Eye (tissue), 1 donor: ENCODE measurements at regions not wholly inside any gene's neighbourhood (a gene's known extent, or its start where the extent isn't known, plus 50 kb on each side); places are given as distances from the start of the nearest gene placed in this dataset.

ENCODE experiments used
- DNase-seq: peaks from one replicate; pipeline ENCODE4 v3.0.0-alpha.2; 2015

DNA sequence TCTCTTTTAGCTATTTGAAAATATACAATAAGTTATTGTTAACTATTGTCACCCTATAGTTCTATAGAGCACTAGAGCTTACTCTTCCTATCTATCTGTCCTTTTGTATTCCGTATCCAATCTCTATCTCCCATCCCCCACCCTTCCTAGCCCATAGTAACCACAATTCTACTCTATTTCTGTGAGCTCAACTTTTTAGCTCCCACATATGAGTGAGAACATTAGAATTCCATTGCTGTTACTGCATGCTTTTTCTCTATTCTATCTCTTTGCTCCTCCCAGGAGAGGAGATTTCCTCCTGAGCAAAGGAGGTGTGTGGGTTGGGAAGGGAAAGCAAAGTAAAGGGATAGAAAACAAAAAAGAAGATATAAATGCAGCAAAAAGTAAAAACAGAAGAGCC, 105.6 kb upstream of the SLC4A7 start:
- no peak for DNase-seq

DNA sequence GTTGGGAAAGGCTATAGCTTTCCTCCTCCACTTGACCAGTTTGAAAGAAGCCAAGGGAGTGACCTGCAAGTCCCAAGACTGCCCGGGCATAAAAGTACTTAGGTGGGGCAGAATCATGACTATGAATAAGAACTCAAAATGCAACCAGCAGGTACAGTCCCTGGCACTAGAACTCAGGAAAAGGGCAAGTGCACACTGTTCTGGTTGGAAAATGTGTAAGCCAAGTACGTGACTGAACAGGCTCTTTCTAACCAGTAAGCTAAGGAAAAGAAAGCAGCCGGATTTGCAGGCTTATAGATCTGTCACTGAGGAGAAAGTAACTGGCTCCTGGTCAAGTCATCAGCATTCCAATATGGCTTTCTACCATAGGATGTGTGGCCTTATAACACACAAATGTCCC, 101.2 kb upstream of the SLC4A7 start:
- no peak for DNase-seq

GRCh38 chr3:27584874-27585273, 100.7 kb upstream of the SLC4A7 start:
- no peak for DNase-seq

GRCh38 chr3:27581852-27582251, 97.7 kb upstream of the SLC4A7 start:
- no peak for DNase-seq

- DNase-seq = no peak
Observed at GRCh38 chr3:27578032-27578431, 93.8 kb upstream of the SLC4A7 start.

DNA sequence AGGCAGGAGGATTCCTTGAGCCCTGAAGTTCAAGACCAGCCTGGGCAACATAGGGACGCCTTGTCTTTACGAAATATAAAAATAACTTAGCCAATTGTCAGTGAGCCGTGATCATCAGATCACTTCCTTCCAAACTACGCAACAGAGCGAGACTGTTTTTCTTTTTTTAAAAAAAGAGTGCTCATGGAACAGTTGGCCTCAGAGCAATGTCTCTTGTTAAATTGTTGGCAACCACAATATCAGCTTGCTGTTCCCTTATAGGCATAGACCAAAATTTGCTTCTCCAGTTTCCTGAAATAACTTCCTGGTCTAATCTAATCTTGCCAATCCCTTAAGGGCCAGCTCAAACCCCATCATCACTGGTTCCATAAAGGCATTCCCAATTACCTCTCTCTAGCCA, 93.3 kb upstream of the SLC4A7 start:
- DNase-seq = no peak

DNA sequence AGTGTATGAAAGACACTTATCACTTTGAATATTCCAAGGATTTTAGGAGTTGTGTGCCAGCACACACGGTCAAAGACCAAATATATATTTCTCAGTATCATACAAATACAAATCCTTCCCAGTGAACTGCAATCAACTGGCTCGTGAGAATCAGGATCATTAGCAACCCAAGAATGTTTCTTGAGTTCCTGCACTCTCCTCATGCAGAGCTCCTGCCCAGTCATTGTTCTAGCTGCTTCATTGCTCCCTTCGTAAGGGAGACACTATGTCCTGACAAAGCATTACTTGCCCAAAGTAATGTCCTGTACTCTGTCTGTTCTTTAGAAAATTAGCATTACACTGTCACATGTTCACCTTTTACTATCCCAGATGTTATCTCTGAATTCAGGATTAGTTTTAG, 92.0 kb upstream of the SLC4A7 start:
- DNase-seq = no peak

GRCh38 chr3:27575499-27575898, 91.3 kb upstream of the SLC4A7 start:
- DNase-seq = no peak

DNA sequence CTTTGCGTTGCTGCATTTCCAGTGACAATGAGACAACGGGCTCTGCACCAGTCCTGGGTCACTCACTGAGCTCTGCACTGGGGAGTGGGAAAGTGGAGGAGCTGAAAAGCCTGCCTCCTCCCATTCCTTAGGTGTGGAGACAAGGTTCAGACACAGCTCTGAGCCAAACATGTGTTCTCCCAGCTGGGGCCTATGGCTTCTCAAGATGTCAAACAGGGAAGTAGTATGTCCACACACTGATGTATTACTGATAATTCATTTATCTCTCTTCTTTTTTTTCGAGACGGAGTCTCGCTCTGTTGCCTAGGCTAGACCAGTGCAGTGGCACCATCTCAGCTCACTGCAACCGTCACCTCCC, 90.2 kb upstream of the SLC4A7 start:
- no peak for DNase-seq

DNA sequence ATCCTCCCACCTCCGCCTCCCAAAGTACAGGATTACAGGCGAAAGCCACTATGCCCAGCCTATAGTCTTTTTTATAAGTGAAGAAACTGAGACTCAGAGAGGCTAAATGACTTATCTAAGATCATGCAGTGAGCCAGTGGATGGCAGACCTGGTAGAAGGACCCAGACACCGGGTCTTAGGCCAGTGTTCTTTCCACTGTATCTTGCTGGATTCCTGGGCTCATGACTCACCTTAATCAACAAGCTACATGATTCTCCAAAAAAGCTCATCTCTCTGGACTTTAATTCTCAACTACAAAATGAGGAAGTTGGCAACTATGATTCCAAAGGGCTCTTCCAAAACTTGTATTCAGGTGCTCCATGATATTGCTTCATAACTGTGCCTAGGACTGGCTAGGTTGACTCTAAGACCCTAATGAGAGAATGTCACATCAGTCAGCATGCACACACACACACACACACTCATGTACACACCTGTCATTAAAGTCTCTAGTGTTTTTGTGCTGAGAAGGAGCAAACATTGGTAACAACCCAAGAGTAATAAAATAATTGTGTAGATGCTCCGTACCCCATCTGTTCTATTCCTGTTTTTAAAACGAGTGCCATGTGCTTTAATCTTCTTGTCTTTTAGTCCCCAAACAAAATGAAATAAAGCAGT, 89.7 kb upstream of the SLC4A7 start:
- no peak for DNase-seq

DNA sequence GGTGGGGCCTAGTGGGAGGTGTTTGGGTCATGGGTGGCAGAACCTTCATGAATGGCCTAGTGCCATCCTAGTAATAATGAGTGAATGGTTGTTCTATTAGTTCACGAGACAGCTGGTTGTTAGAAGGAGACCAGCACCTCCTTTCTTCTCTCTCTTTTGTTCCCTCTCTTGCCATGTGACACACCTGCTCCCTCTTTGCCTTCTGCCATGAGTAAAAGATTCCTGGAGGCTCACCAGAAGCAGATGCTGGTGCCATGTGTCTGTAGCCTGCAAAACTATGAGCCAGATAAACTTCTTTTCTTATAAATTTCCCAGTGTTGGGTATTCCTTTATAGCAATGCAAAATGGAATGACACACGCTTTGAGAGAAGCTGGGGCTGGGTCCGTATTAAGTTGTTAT, 89.0 kb upstream of the SLC4A7 start:
- no peak for DNase-seq

GRCh38 chr3:27571345-27571744, 87.2 kb upstream of the SLC4A7 start:
- DNase-seq = no peak

- DNase-seq = no peak
Observed at GRCh38 chr3:27570421-27571106, 86.4 kb upstream of the SLC4A7 start.

- no peak for DNase-seq
Observed at GRCh38 chr3:27568393-27568792, 84.2 kb upstream of the SLC4A7 start.

- no peak for DNase-seq
Observed at GRCh38 chr3:27567251-27567650, 83.1 kb upstream of the SLC4A7 start.

DNA sequence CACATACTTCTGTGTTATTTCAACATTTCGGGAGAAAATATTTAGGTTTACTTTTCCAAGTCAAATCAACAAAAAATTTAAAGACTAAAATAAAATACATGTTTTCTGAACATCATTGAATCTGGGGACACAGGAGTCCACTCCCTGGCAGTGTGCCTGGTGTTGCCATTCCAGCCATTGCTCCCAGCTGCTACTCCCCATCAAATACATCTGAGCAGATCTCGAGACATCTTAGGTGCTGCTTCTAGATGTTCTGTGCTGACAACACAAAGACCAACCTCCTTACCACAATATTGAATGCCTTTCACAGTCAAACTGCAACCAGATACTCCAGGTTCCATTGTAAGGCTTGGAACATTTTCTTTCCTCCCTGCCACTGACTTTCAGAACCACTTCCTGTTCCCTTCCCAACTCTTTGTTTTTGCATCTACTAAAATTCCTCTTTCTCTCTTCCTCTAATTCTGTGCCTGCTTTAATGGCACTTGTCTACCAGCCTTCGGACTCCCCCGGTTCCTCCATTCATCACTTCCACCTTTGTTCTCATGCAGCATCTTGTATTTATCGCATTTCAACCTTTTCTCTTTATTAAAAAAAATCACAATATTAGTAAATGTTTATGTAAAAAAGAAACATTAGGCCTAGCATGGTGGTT, 81.1 kb upstream of the SLC4A7 start:
- DNase-seq = no peak

DNA sequence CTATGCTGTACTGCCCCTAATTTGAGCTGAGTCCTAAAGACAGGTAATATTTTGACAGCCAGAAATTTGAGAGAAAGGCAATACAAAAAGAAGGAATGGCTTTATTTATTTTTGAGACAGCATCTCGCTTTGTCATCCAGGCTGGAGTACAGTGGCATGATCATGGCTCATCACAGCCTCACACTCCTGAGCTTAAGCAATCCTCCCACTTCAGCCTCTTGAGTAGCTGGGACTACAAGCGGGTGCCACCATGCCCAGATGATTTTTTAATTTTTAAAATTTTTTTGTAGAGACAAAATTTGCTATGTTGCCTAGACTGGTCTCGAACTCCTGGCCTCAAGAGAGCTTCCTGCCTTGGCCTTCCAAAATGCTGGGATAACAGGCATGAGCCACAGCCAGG, 77.4 kb upstream of the SLC4A7 start:
- no peak for DNase-seq

DNA sequence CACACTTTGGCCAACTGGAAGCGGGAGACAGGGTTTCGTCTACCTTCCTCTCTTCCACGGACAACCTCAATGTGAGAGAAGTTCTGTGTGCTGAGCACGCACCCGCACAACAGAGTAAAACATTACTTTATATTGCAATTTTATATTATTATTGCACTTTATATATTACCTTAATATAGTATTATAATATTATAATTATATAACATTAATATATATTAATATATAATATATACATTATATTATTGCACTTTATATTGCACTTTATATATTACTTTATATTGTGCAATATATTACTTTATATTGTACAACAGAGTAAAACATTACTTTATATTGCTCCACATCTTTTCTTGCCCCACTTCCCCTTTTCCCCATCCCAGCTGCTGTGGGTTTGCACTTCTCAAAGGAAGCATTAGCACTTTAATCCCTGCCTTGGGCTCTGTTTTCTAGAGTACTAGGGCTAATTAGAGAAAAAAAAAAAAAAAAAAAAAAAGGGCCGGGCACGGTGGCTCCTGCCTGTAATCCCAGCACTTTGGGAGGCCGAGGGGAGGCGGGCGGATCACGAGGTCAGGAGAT, 76.4 kb upstream of the SLC4A7 start:
- no peak for DNase-seq

GRCh38 chr3:27559835-27560234, 75.7 kb upstream of the SLC4A7 start:
- DNase-seq = no peak

DNA sequence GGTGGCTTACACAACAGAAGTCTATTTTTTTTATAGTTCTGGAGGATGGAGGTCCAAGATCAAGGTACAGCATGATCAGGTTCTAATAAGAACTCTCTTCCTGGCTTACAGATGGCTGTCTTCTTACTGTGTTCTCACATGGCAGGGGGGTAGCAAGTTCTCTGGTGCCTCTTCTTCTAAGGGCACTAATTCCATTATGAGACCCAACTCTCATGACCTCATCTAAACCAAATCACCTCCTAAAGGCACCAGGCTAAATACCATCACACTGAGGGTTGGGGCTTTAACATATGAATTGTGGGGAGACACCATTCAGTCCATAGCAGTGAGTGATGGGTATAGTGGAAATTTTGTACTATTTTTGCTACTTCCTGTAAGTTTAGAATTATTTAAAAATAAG, 75.2 kb upstream of the SLC4A7 start:
- DNase-seq = no peak

- no peak for DNase-seq
Observed at GRCh38 chr3:27557411-27557810, 73.2 kb upstream of the SLC4A7 start.

GRCh38 chr3:27556887-27557286, 72.7 kb upstream of the SLC4A7 start:
- no peak for DNase-seq

DNA sequence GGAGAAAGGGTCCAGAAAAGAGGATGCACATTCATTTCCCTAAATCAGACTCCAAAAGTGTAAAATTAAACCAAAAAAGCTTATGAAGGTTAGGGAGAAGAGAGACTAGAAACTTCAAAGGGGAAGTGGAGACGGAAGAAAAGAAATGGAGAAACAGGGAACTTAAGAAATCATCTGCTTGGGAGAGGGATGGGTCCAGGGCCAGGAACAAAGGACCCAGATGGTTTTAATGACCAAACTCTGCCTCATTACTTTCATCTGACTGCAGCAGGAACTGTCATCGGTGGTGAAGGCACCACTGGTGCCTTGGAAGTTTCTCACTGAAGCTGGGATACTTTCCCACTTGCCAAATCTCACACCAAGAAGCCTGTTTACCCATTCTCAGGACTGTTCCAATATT, 70.5 kb upstream of the SLC4A7 start:
- DNase-seq = peak; percentile 50

DNA sequence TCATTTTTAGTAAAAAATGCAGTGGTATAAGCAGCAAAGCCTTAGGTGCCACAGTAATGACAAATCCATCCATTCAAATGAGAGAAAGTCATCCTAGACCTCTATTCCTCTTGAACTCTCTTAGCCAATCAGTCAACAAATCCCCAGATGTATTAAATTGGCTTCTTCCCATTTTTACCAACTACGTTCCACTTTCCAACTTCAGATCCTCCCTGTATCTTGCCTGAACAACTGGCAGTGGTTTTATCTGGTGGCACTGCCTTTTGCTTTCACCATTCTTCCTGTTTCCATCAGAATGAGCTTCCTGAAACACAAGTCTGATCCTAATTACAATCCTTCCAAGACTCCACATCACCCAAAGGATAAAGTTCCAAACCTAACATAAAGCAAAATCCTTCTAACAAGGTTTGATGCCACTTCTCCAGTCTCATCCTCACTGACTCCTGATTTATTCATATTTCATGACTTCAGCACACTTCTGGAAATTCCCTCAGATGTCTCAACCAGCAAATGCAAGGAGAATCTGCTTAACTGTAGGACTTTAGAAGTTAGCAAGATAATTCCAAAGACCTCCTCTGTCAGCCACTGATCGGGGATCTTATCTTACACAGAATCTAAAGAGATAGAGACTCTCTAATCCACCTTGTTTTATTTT, 69.8 kb upstream of the SLC4A7 start:
- DNase-seq = no peak
